Inferior parietal cortex (tissue), 1 donor: ENCODE measurements at regions not wholly inside any gene's neighbourhood (a gene's known extent, or its start where the extent isn't known, plus 50 kb on each side); places are given as distances from the start of the nearest gene placed in this dataset.
"Not testable (repeated sequence)": the region's sequence is repeated elsewhere in the genome, so short reads cannot be mapped to it uniquely, and the experiment has no call there.

Experiments
- DNase-seq: peaks from one replicate; pipeline ENCODE4 v3.0.0-alpha.2; 2016; ENCODE audit errors: extremely low spot score

DNA sequence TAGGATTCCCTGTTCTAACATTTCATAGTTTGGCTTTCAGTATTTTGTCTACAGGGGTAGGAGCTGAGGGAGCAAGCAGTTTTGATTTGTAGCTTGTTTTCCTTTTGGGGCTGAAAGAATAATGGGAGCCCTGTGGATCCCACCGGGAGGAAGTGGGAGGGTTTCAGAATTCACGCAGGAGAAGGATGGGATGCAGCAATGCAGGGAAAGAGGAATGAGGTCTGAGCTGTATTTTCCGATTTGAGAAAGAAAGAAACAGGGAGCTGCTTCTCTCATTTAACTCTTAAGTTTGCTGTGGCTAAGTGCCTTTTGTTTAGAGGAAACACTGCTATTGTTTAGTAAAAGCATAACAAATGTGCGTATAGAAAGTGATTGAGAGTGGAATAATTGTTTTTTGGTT, 141.0 kb downstream of the ADCYAP1 start:
- DNase-seq = no peak

- DNase-seq = no peak
Observed at GRCh38 chr18:1047406-1047805, 142.7 kb downstream of the ADCYAP1 start.

GRCh38 chr18:1048032-1048431, 143.4 kb downstream of the ADCYAP1 start:
- no peak for DNase-seq

GRCh38 chr18:1049173-1049572, 144.5 kb downstream of the ADCYAP1 start:
- no peak for DNase-seq

- no peak for DNase-seq
Observed at GRCh38 chr18:1050012-1050657, 145.5 kb downstream of the ADCYAP1 start.

- no peak for DNase-seq
Observed at GRCh38 chr18:1052301-1052700, 147.6 kb downstream of the ADCYAP1 start.

DNA sequence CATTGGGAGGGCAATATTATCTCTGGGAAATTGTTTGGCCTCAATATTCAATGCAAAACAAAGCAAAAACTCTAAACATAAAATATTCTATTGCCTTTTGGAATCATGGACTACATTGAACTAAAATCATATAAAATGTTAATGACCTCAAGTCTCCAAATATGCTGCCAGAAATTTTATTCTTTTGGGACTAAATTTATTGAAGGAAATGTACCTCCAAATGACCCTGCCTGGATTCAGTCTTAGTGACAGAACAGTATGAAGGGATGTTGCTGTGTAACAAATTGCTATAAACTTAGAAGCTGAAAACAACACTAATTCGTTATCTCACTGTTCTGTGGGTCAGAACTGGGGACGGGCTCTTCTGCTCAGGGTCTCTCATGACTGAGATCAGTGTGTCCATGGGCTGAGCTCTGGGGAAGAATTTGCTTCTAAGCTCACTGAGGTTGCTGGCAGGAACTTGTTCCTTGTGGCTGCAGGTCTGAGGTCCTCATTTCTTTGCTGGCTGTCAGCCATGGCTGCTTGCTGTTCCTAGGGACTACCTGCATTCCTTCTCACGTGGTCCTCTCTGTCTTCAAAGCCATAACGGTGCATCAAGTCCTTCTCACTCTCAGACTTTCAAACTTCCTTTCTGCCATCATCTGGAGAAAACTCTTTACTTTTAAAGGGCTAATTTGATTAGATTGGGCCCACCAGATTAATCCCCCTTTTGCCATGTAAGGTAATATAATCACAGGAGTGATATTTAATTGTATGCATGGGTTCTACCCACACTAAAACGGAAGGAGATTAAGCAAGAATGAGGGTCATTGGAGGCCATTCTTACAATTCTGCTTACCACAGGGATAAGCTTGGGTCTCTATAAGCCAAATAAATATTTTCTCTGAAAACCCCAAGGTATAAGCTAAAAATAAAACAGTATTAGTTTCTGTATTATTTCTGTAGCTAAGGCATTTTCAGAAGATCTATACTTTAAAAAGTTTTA, 149.0 kb downstream of the ADCYAP1 start:
- DNase-seq = no peak

DNA sequence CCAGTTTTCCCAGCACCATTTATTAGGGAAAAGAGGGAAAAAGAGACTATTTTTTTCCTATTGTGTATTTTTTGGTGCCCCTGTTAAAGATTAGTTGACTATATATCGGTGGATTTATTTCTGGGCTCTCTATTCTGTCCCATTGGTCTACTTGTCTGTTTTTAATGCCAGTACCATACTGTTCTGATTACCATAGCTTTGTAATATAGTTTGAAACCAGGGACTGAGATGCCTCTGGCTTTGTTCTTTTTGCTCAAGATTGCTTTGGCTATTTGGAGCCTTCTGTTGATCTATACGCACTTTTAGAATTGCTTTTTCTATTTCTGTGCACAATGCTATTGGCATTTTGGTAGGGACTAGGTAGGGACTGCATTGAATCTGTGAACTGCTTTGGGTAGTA, 151.7 kb downstream of the ADCYAP1 start:
- no peak for DNase-seq

DNA sequence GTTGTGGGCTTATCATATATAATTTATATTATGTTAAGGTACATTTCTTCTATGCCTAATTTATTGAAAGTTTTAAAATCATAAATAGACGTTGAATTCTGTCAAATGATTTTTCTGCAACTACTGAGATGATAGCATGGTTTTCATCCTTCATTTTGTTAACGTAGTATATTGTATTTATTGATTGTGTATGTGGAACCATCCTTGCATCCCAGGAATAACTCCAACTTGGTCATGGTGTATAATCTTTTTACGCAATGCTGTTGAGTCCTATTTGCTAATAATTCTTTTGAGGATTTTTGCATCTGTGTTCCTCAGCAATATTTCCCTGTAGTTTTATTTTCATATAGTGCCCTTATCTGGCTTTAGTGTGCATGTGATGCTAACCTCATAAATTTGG, 152.7 kb downstream of the ADCYAP1 start:
- no peak for DNase-seq

GRCh38 chr18:1062588-1062987, 157.9 kb downstream of the ADCYAP1 start:
- no peak for DNase-seq

DNA sequence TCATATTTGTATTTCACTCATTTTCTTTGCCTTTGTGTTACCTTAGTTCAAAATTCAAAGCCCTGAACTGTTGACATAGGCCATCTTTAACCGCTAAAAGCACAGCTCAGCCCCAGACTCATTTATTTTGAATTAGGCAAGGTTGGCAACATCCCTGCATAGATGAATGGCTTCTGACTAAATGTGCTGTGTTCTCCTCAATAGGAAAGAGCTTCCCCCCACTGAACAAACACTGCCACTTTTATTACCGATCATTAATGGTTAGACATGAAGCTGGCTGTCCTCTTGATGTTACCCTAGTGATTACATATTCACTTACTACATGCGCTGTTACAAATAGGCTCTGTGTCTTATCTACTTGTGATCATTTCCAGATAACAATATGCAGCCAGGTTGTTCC, 170.7 kb downstream of the ADCYAP1 start:
- DNase-seq = no peak

DNA sequence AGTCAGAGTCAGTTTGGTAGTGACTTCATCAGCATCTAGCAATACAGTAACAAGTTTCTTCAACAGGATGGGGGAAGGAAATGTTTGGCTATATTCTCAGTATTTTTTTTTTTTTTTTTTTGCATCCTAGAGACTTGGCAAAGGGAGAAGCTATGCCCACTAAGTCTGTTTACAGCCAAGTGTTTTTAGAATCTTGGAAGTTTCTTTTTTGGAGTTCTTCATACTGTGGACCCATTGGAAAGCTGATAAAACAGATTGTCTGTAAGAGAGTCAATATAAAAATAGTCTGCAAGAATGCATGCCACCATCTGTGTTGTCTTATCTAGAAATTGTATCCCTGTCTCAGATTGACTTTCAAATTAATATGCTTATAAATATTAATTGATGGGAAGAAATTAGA, 171.2 kb downstream of the ADCYAP1 start:
- DNase-seq = no peak

GRCh38 chr18:1078301-1078700, 173.6 kb downstream of the ADCYAP1 start:
- DNase-seq = no peak

DNA sequence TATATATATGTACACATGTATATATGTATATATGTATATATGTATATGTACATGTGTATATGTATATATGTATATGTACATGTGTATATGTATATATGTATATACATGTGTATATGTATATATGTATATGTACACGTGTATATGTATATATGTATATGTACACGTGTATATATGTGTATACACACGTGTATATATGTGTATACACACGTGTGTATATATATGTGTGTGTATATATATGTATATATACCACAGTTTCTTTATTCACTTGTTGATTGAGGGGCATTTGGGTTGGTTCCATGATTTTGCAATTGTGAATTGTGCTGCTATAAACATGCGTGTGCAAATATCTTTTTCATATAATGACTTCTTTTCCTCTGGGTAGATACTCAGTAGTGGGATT, 179.0 kb downstream of the ADCYAP1 start:
- not testable (repeated sequence) for DNase-seq

- no peak for DNase-seq
Observed at GRCh38 chr18:1090758-1091157, 186.1 kb downstream of the ADCYAP1 start.

GRCh38 chr18:1092228-1092627, 187.6 kb downstream of the ADCYAP1 start:
- no peak for DNase-seq

GRCh38 chr18:1094409-1094808, 189.7 kb downstream of the ADCYAP1 start:
- peak; percentile 39 for DNase-seq

- not testable (repeated sequence) for DNase-seq
Observed at GRCh38 chr18:1097991-1098735, 193.5 kb downstream of the ADCYAP1 start.

DNA sequence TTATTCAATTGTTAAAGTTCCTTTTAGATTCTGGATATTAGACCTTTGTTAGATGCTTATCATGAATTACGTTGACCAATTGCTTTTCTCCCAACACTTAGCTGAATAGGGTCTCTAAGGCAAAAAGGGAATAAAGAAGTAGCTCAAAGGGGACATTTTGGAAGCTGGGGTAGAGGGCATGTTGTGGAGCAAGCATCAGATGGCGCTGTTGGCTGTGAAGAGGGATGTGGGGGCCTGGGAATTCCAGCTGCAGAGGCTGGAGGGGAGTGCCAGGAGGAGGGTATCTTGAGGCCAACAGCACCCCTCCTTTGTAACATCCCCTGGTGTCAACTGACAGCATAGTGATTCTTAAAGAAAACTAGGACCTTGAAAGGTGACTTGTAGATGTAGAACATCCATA, 198.2 kb downstream of the ADCYAP1 start:
- DNase-seq = no peak

DNA sequence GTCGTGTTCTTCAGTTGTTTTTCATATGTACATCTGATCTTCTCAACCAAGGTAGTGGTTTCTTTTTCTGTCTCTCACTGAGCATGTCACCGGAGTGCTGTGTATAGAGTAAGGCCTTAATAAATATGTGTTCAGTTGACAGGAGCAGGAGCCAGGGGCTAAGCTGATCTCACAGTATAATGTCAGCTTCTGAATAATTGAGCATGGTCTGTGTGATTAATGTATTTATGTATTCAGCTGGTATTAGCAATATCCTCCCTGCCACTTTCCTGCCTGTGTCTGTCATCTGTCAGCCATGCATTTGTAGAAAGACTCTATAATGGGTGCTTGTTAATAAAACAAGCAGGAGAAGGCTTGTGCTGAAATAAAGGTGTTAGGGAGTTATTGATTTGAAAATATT, 198.9 kb downstream of the ADCYAP1 start:
- no peak for DNase-seq

- DNase-seq = no peak
Observed at GRCh38 chr18:1104181-1104881, 199.7 kb downstream of the ADCYAP1 start.

GRCh38 chr18:1124495-1124894, 219.8 kb downstream of the ADCYAP1 start:
- DNase-seq = no peak
